NCI-H1694 treated with DMSO at 0.1 percent for 48 hours (cell line): ENCODE measurements at regions not wholly inside any gene's neighbourhood (a gene's known extent, or its start where the extent isn't known, plus 50 kb on each side); places are given as distances from the start of the nearest gene placed in this dataset.
A peak's percentile ranks its signal among the peaks of the same experiment; 100 is the strongest.
"Not testable (repeated sequence)": the region's sequence is repeated elsewhere in the genome, so short reads cannot be mapped to it uniquely, and the experiment has no call there.

Experiments
- DNase-seq: peaks from one replicate; lab custom pipeline; 2025; lab: John Stamatoyannopoulos, UW

- not testable (repeated sequence) for DNase-seq
Measured at GRCh38 chr2:242071936-242072335, 202.4 kb downstream of the RTP5 start.

- DNase-seq: no peak
Measured at GRCh38 chr2:242075168-242075567, 205.6 kb downstream of the RTP5 start.

GRCh38 chr2:242075696-242076095, 206.2 kb downstream of the RTP5 start:
- DNase-seq: no peak

GRCh38 chr2:242076184-242076583, 206.7 kb downstream of the RTP5 start:
- DNase-seq: not testable (repeated sequence)

- not testable (repeated sequence) for DNase-seq
Measured at GRCh38 chr2:242078426-242078825, 208.9 kb downstream of the RTP5 start.

GRCh38 chr2:242079792-242080191, 210.3 kb downstream of the RTP5 start:
- not testable (repeated sequence) for DNase-seq

- DNase-seq: not testable (repeated sequence)
Measured at GRCh38 chr2:242080575-242081214, 211.2 kb downstream of the RTP5 start.

GRCh38 chr2:242084034-242084433, 214.5 kb downstream of the RTP5 start:
- not testable (repeated sequence) for DNase-seq

GRCh38 chr2:242085024-242085674, 215.6 kb downstream of the RTP5 start:
- DNase-seq: not testable (repeated sequence)

- no peak for DNase-seq
Measured at GRCh38 chr2:242085941-242086621, 216.6 kb downstream of the RTP5 start.

- not testable (repeated sequence) for DNase-seq
Measured at GRCh38 chr2:242088044-242088443, 218.5 kb downstream of the RTP5 start.

GRCh38 chr2:242088471-242089212, 219.1 kb downstream of the RTP5 start:
- DNase-seq: peak; percentile 70

GRCh38 chr2:242089213-242089549, 219.7 kb downstream of the RTP5 start:
- not testable (repeated sequence) for DNase-seq

- DNase-seq: not testable (repeated sequence)
Measured at GRCh38 chr2:242097278-242097677, 227.7 kb downstream of the RTP5 start.

GRCh38 chr2:242098034-242098433, 228.5 kb downstream of the RTP5 start:
- DNase-seq: no peak

GRCh38 chr2:242098445-242099128, 229.1 kb downstream of the RTP5 start:
- DNase-seq: no peak

GRCh38 chr2:242103093-242103492, 233.6 kb downstream of the RTP5 start:
- not testable (repeated sequence) for DNase-seq

GRCh38 chr2:242104202-242104956, 234.8 kb downstream of the RTP5 start:
- not testable (repeated sequence) for DNase-seq

- not testable (repeated sequence) for DNase-seq
Measured at GRCh38 chr2:242107065-242107464, 237.5 kb downstream of the RTP5 start.

GRCh38 chr2:242108797-242109500, 239.4 kb downstream of the RTP5 start:
- DNase-seq: not testable (repeated sequence)
